ENCODE measurements at regions not wholly inside any gene's neighbourhood (a gene's known extent, or its start where the extent isn't known, plus 50 kb on each side); places are given as distances from the start of the nearest gene placed in this dataset.

DNA sequence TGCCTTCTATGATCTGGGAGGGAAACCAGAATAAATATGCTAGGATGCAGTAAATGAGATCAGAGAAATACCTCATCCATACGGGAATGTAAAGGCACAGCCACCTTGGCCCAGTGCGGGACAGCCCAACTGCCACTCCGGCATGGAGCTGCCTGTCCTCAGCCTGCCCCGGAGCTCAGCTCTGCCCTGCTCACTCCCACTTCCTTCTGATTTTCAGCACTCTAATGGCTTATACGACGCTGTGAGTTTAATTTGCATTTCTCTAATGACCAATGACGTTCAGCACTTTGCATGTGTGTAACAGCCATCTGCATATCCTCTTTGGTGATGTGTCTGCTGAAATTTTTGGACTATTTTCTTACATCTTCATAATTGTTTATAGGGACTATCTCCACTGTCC, 172.5 kb upstream of the RAB6C start:
- TF ChIP-seq POLR2A (IDR thresholded peaks at IDR 0.05): no peak
- no peak for TF ChIP-seq CTCF (IDR thresholded peaks at IDR 0.05)

Data from lower leg skin (tissue), 3 donors.